ENCODE measurements at regions not wholly inside any gene's neighbourhood (a gene's known extent, or its start where the extent isn't known, plus 50 kb on each side); places are given as distances from the start of the nearest gene placed in this dataset.

DNA sequence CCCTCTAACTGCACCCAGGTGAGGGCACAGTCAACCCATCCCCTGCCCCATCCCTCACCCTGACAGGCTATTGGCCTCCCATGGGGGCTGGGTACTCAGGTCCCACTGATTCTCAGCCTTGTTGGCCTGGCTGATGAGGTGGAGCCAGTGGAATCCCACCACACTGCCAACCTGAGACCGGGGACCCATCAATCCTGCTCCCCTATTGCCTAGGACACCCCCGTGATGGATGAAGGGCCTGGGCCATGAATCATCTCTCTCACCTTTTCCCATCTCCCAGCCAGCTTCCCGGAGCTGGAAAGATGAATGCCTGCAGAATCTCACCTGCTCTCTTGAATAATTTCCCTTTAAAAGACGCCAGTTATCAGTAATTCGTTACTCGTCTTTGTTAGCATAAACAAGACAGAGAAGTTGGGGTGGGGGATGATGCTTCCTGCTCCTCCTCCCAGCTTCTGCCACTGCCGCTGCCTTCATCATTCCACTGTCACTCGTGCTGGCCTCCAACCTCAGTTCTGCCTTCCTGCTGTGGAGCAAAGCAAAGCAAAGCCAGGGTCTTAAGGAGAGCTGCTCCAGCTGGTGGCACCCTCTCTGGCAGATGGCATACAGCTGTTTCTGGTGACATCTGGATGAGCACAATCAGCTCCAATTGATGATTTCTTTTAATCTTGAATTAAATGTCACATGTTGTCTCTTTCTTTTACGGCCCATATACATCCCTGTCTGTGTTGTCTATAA, 204.0 kb upstream of the NECTIN1 start:
- DNase-seq (ENCODE audit: extremely low read depth, low read depth) = no peak
- TF ChIP-seq, protein P1, sequence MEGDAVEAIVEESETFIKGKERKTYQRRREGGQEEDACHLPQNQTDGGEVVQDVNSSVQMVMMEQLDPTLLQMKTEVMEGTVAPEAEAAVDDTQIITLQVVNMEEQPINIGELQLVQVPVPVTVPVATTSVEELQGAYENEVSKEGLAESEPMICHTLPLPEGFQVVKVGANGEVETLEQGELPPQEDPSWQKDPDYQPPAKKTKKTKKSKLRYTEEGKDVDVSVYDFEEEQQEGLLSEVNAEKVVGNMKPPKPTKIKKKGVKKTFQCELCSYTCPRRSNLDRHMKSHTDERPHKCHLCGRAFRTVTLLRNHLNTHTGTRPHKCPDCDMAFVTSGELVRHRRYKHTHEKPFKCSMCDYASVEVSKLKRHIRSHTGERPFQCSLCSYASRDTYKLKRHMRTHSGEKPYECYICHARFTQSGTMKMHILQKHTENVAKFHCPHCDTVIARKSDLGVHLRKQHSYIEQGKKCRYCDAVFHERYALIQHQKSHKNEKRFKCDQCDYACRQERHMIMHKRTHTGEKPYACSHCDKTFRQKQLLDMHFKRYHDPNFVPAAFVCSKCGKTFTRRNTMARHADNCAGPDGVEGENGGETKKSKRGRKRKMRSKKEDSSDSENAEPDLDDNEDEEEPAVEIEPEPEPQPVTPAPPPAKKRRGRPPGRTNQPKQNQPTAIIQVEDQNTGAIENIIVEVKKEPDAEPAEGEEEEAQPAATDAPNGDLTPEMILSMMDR (IDR thresholded peaks at IDR 0.05; ENCODE audit: low read depth, low read length, missing control alignments) = no peak
- H3K4me3 ChIP-seq (replicated peaks; ENCODE audit: low read depth, low read length) = no peak overlapping the region

DNA sequence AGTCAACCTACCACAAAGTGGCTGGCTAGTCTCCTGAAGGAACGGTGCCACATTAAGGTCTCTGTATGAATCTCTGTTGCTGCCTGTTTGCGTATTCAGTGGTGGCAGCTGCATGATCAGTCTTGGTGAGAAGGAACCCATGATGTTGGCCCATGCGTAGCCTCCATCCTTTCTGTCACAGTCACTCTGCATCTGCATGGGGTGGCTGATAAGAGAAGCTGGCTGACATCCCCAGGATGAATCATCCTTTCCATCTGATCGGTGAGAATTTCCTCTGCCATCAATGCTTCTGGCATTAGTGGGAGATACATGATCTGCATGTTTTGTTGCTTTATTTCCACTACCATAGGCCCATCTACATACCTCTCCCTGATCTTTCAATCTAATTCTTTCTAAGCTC, 199.0 kb upstream of the NECTIN1 start:
- TF ChIP-seq, protein P1 (IDR thresholded peaks at IDR 0.05; ENCODE audit: low read depth, low read length, missing control alignments) = no peak
- DNase-seq (ENCODE audit: extremely low read depth, low read depth) = no peak
- no peak overlapping the region for H3K4me3 ChIP-seq (replicated peaks; ENCODE audit: low read depth, low read length)

DNA sequence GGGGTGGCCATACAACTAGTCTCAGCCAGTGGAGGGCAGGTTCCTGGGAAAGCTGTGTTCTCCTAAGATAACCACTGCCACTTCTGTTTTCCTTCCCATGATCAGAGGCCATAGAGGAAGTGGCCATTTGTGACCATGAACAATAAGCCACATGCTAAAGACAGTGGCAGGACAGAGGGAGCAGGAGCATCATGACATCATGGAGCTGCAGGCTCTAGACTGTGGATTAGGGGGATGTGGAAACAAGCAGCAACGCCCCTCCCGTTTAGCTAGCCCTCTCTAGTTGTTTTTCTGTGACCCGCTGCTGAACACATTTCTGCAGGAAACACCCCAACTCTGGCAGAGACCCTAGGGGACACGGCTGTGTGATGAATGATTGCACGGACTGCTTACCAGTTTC, 195.0 kb upstream of the NECTIN1 start:
- no peak for DNase-seq (ENCODE audit: extremely low read depth, low read depth)
- TF ChIP-seq, protein P1 (IDR thresholded peaks at IDR 0.05; ENCODE audit: low read depth, low read length, missing control alignments) = no peak
- no peak overlapping the region for H3K4me3 ChIP-seq (replicated peaks; ENCODE audit: low read depth, low read length)

- no peak for DNase-seq (ENCODE audit: extremely low read depth, low read depth)
- no peak overlapping the region for H3K4me3 ChIP-seq (replicated peaks; ENCODE audit: low read depth, low read length)
- TF ChIP-seq, protein P1 (IDR thresholded peaks at IDR 0.05; ENCODE audit: low read depth, low read length, missing control alignments) = no peak
Observed at GRCh38 chr11:119921571-119921970, 192.6 kb upstream of the NECTIN1 start.

DNA sequence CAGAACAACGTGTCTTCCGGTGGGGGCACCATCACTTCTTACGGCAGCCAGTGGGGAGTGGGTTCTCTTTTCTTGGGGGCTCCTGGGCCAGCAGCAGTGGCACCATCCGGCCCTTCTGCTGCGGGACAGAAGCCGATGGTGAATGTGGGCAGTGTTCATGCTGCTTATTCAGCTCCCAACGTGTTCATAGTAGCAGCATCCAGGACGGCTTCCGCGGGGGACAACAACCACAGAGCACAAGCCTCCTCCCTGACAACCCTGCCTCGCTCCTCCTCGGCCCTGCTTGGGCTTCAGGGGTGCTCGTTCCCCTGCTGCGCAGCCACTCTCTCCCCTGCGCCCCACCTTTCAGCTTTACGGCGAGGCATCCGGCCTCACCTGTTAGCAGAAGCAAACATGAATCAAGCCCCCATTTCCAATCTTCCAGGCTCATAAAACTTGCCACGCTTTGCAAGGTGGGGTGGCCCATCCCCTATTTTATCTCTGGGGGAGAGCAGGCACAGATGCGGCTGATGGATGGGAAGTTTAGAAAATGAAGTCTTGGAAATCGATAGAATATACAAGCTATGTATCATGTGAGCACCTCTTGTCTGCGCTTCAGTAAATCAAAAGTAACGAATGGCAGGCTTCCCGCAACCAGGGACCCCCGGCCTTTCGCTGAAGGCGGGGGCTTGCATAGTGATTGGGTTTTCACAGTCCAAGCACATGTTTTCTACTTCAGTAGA, 191.8 kb upstream of the NECTIN1 start:
- TF ChIP-seq, protein P1 (IDR thresholded peaks at IDR 0.05; ENCODE audit: low read depth, low read length, missing control alignments) = no peak
- DNase-seq (ENCODE audit: extremely low read depth, low read depth) = no peak
- H3K4me3 ChIP-seq (replicated peaks; ENCODE audit: low read depth, low read length) = no peak overlapping the region

GRCh38 chr11:119919656-119920055, 190.7 kb upstream of the NECTIN1 start:
- no peak for DNase-seq (ENCODE audit: extremely low read depth, low read depth)
- TF ChIP-seq, protein P1 (IDR thresholded peaks at IDR 0.05; ENCODE audit: low read depth, low read length, missing control alignments) = no peak
- no peak overlapping the region for H3K4me3 ChIP-seq (replicated peaks; ENCODE audit: low read depth, low read length)

Measured in HFF-Myc (cell line).